SK-N-MC (cell line): ENCODE measurements at regions not wholly inside any gene's neighbourhood (a gene's known extent, or its start where the extent isn't known, plus 50 kb on each side); places are given as distances from the start of the nearest gene placed in this dataset.

Experiments
- DNase-seq: peaks from one replicate; pipeline ENCODE4 v3.0.0-alpha.2; 2011; ENCODE audit warnings: low read depth, low spot score
- H3K27ac ChIP-seq: fragments of 200-600 bp; sonication (generic); 2 replicates; pipeline ENCODE4 v1.5.1; 2016; ENCODE audit warnings: mixed run types
- H3K36me3 ChIP-seq: fragments of 200-600 bp; sonication (generic); 2 replicates; pipeline ENCODE4 v1.6.1; 2017; ENCODE audit warnings: antibody characterized with exemption, low read length, mixed read lengths; ENCODE audit not compliant: insufficient read depth
- H3K4me3 ChIP-seq: fragments of 200-600 bp; sonication (generic); 2 replicates; pipeline ENCODE4 v1.5.1; 2016
- H3K9ac ChIP-seq: fragments of 200-600 bp; sonication (generic); 2 replicates; pipeline ENCODE4 v1.8.0; 2017; ENCODE audit warnings: mixed run types, mixed read lengths; ENCODE audit not compliant: insufficient read length
- H3K9me3 ChIP-seq: fragments of 200-600 bp; sonication (generic); 2 replicates; pipeline ENCODE4 v1.6.1; 2017; ENCODE audit warnings: low read depth, mild to moderate bottlenecking, antibody characterized with exemption, low read length, moderate library complexity, mixed read lengths
- EZH2 ChIP-seq: fragments of 200-600 bp; sonication (generic); IDR thresholded peaks from one replicate; pipeline ENCODE4 v1.6.1; 2017; ENCODE audit warnings: antibody characterized with exemption
- FOXP2 ChIP-seq: optimal IDR thresholded peaks from 2 replicates; pipeline ENCODE3; 2011; ENCODE audit warnings: mild to moderate bottlenecking, moderate library complexity; ENCODE audit not compliant: insufficient read depth; ENCODE audit errors: extremely low read length, control extremely low read depth
- POLR2AphosphoS5 ChIP-seq: IDR thresholded peaks from 2 replicates; pipeline ENCODE4 v1.6.1; 2012; ENCODE audit warnings: mild to moderate bottlenecking, low read depth, low read length, borderline replicate concordance

- no peak overlapping the region for H3K27ac ChIP-seq
- H3K9ac ChIP-seq: no peak overlapping the region
- H3K4me3 ChIP-seq: no peak overlapping the region
- DNase-seq: no peak
- H3K9me3 ChIP-seq: no peaks in the 10 kb centered on the region
- H3K36me3 ChIP-seq: no peaks in the 10 kb centered on the region
- TF ChIP-seq FOXP2: no peak
- TF ChIP-seq POLR2AphosphoS5: no peak
- no peak for TF ChIP-seq EZH2
Measured at GRCh38 chr6:15905488-15906419, 223.1 kb upstream of the MYLIP start.

- no peak overlapping the region for H3K9ac ChIP-seq
- H3K36me3 ChIP-seq: no peaks in the 10 kb centered on the region
- H3K9me3 ChIP-seq: no peaks in the 10 kb centered on the region
- DNase-seq: no peak
- no peak overlapping the region for H3K27ac ChIP-seq
- no peak overlapping the region for H3K4me3 ChIP-seq
- TF ChIP-seq EZH2 (no peak), FOXP2 (no peak), POLR2AphosphoS5 (no peak)
Measured at GRCh38 chr6:15904651-15905376, 224.1 kb upstream of the MYLIP start.

GRCh38 chr6:15901141-15902115 lies 227.5 kb upstream of the MYLIP start:
- H3K9me3 ChIP-seq: no peaks in the 10 kb centered on the region
- TF ChIP-seq FOXP2 (no peak), EZH2 (no peak), POLR2AphosphoS5 (no peak)
- no peak overlapping the region for H3K9ac ChIP-seq
- no peak overlapping the region for H3K4me3 ChIP-seq
- H3K36me3 ChIP-seq: no peaks in the 10 kb centered on the region
- DNase-seq: no peak
- no peak overlapping the region for H3K27ac ChIP-seq

GRCh38 chr6:15898693-15899092 lies 230.2 kb upstream of the MYLIP start:
- H3K36me3 ChIP-seq: no peaks in the 10 kb centered on the region
- TF ChIP-seq EZH2 (no peak), FOXP2 (no peak), POLR2AphosphoS5 (no peak)
- no peak overlapping the region for H3K9ac ChIP-seq

GRCh38 chr6:15897063-15897876 lies 231.6 kb upstream of the MYLIP start:
- H3K36me3 ChIP-seq: no peaks in the 10 kb centered on the region
- H3K9me3 ChIP-seq: no peaks in the 10 kb centered on the region
- TF ChIP-seq EZH2 (no peak), FOXP2 (no peak), POLR2AphosphoS5 (no peak)
- H3K9ac ChIP-seq: peak overlapping the region; percentile 1
- DNase-seq: no peak
- H3K4me3 ChIP-seq: peak overlapping the region; percentile 54
- H3K27ac ChIP-seq: peak overlapping the region; percentile 90

More at GRCh38 chr6:15898693-15899092, 230.2 kb upstream of the MYLIP start:
- Histone ChIP-seq H3K9me3 (no peaks in the 10 kb centered on the region), H3K4me3 (no peak overlapping the region), H3K27ac (no peak overlapping the region)
- DNase-seq: no peak

- peak overlapping the region; percentile 85; the same call in 1 of the 2 replicates for H3K27ac ChIP-seq
- no peak for TF ChIP-seq EZH2
- no peak for TF ChIP-seq FOXP2
- no peak for TF ChIP-seq POLR2AphosphoS5
- no peaks in the 10 kb centered on the region for H3K9me3 ChIP-seq
- no peak for DNase-seq
- no peak overlapping the region for H3K4me3 ChIP-seq
- no peaks in the 10 kb centered on the region for H3K36me3 ChIP-seq
- no peak overlapping the region for H3K9ac ChIP-seq
Measured at GRCh38 chr6:15894973-15895725, 232.3 kb upstream of the DTNBP1 start.

GRCh38 chr6:15893556-15894253 lies 230.9 kb upstream of the DTNBP1 start:
- H3K4me3 ChIP-seq: peak overlapping the region; percentile 42

More at GRCh38 chr6:15893556-15894253, 230.9 kb upstream of the DTNBP1 start:
- Histone ChIP-seq H3K36me3 (no peaks in the 10 kb centered on the region), H3K27ac (peak overlapping the region; percentile 85), H3K9ac (peak overlapping the region; percentile 8), H3K9me3 (no peaks in the 10 kb centered on the region)
- peak; percentile 97 for DNase-seq
- TF ChIP-seq POLR2AphosphoS5 (no peak), FOXP2 (no peak), EZH2 (no peak)
